ENCODE measurements at regions not wholly inside any gene's neighbourhood (a gene's known extent, or its start where the extent isn't known, plus 50 kb on each side); places are given as distances from the start of the nearest gene placed in this dataset.

DNA sequence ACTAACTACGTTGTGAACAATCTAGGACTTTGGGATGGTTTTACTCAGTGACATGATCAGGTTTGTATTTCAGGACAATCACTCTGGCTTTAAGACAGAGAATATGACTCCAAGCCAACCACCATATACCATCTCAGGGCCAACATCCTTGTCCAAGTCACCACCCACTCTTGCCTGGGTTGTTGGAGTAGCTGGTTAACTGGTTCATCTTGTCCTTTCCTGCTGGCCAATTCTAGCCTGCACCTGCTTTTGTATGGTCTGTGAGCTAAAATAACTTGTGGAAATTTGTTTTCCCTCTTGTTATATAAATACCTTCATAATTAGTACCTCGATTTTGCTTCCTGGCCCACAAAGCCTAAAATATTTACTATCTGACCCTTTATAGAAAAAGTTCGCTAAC, 306.8 kb upstream of the STT3B start:
- ChIA-PET POLR2A (interaction anchor here (0.6 to 6.5 kb wide), 10 partner anchors 9 to 314 kb away, joined by 3 to 97 read pairs (median 7); partner anchors contain the start of gene STT3B), CTCF (interaction anchor here (1.3 to 3.9 kb wide), 2 partner anchors 297 to 306 kb away, joined by 4 to 21 read pairs; partner anchors contain the start of gene STT3B)
- Mint-ChIP-seq H3K4me1 (peaks cover 82% of the 10 kb centered on the region), H3K27ac (peak overlapping the region; percentile 91), H3K27me3 (no peaks in the 10 kb centered on the region), H3K9me3 (peaks cover 5% of the 10 kb centered on the region), H3K4me3 (peak overlapping the region; percentile 70), H3K36me3 (ENCODE audit: low read depth) (peaks cover 35% of the 10 kb centered on the region)
- no peak for DNase-seq

DNA sequence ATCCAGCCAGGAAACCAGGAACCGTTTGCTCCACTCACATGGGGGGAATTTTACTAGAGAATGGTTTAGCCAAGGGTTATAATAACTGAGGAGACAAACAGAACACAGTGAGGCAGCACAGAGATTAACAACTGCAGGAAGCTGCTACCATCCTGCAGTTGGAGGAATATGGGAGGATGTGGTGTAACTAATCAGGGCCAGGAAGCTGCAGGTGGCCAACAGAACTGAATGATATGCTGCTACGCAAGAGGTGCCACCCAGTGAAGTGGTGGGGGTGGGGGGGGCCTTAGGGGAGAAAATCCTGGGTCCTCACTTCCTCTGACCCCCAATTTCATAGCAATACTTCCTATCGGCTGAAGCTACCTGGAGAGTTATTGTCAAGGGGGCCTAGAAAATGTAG, 306.4 kb upstream of the STT3B start:
- Mint-ChIP-seq H3K4me3 (peak overlapping the region; percentile 70), H3K36me3 (ENCODE audit: low read depth) (peaks cover 34% of the 10 kb centered on the region), H3K27me3 (no peaks in the 10 kb centered on the region), H3K27ac (peak overlapping the region; percentile 91), H3K4me1 (peaks cover 84% of the 10 kb centered on the region), H3K9me3 (peaks cover 3% of the 10 kb centered on the region)
- DNase-seq = peak; percentile 64
- ChIA-PET CTCF (interaction anchor here (0.7 to 3.9 kb wide), 4 partner anchors 35 to 306 kb away, joined by 3 to 21 read pairs (median 4); partner anchors contain the start of gene STT3B), POLR2A (interaction anchor here (1.0 to 6.5 kb wide), 12 partner anchors 10 to 571 kb away, joined by 3 to 97 read pairs (median 5); partner anchors contain the start of gene STT3B)

DNA sequence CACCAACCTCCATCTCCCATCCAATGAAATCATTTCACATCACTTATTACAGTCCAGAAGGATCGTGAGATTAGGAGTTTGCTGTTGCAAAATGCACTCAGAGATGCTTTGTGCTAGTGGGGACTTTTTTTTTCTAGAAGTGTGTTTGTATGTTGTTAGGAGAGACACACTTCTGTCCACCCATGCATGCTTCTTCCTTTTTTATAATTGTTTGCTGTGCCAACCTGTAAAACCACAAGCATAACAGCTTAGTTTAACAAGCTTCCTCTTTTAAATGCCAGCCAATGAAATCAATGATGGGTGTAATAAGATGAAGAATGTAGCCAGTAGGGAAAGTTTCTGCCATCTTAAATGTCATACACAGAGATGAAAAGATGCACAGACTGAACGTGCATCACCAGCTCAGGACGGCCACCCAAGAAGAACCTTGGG, 305.6 kb upstream of the STT3B start:
- peaks cover 34% of the 10 kb centered on the region for H3K36me3 Mint-ChIP-seq (ENCODE audit: low read depth)
- H3K4me3 Mint-ChIP-seq = no peak overlapping the region

DNA sequence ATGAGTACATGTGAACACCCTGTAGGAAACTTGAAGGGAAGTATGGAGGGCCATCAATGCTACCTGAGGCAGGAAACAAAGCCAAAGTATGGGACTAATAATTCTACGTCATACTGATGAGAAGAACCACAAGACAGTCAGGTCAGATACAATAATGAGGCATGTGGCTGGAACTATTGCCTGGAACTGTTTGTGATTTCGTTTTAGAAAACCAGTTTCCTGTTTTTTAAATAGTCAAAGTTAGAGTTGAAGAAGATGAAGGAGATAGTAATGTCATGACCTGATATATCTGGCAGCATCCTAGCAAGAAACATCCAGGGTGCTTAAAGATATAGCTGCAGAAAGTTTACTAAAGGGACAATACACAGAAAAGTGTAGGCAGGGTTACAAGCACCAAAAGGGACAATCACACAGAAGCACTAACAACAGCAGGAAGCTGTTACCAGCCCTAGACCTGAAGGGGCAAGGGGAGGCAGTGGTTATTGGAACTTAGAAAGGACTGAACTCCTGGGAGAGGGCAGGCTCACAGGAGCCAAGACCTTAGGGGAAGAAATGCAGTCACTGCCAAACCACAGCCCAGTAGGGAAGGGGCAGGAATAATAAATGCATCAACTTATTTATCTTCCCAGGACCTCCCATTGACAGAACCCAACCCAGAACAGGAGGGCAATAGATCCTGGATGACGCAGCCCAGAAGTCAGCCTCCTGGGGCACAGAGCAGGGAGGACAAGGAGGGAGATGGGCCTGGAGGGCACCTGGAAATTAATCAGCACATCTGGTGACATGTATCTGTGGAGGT, 302.1 kb upstream of the STT3B start:
- ChIA-PET POLR2A (interaction anchor here (1.0 to 4.6 kb wide), 4 partner anchors 11 to 303 kb away, joined by 3 to 29 read pairs (median 4); partner anchors contain the start of gene STT3B), CTCF (no interaction called here)
- DNase-seq = no peak
- Mint-ChIP-seq H3K36me3 (ENCODE audit: low read depth) (peaks cover 35% of the 10 kb centered on the region), H3K4me3 (peak overlapping the region; percentile 3), H3K27ac (peak overlapping the region; percentile 89), H3K4me1 (peaks cover 82% of the 10 kb centered on the region), H3K9me3 (peaks cover 3% of the 10 kb centered on the region), H3K27me3 (no peaks in the 10 kb centered on the region)

More for the DNA sequence above, 305.6 kb upstream of the STT3B start:
- peaks cover 3% of the 10 kb centered on the region for H3K9me3 Mint-ChIP-seq
- CTCF ChIA-PET = interaction anchor here (1.3 to 3.9 kb wide), 4 partner anchors 8 to 305 kb away, joined by 4 to 21 read pairs (median 4); partner anchors contain the start of gene STT3B
- POLR2A ChIA-PET = interaction anchor here (1.1 to 6.5 kb wide), 11 partner anchors 8 to 571 kb away, joined by 3 to 97 read pairs (median 7); partner anchors contain the start of gene STT3B
- DNase-seq = no peak
- H3K27ac Mint-ChIP-seq = peak overlapping the region; percentile 91
- H3K4me1 Mint-ChIP-seq = peaks cover 87% of the 10 kb centered on the region
- H3K27me3 Mint-ChIP-seq = no peaks in the 10 kb centered on the region

DNA sequence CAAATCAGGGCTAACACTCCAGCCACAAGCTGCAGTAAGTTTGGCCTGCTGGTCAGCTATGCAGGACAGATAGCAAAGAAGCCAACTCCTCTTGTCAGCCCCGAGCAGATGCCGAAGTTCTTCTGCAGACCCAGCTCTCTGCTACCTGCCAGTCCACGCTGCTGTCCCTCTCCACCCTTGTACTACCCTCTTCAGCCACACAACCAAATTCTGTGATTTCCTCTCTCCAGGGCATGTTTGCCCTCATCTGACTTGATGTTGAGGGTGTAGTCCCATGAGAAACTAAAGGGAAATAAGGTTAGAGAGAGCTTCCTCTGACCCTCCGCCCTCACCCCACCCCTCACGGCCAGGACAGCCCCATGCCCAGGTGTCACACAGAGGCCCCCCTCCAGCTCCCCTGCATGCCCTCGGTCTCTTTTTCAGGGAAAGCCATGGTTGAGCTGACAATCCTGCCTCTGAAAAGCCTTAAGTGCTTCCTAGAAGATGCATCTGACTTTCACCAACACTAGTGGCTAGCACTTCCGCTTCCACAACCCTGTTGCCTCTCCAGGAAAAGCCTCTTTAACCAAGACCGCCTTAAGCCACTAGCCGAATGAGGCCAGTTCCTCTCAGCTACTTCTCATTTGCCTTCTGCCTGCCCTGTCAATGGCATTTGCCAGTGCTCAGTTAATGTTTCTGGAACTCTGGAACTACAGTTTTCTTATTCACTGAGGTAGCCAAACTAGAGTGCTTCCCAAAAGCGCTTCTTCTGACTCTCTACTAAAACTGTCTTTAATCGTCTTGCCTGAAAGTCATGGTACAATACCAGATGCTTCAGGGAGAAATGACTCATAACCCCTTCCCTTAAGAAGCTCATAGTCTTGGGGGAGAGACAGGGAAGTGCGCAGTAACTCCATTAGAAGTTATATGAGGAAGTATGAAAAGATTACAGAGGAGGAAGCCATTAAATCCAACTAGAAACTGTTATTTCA, 300.4 kb upstream of the STT3B start:
- H3K27me3 Mint-ChIP-seq = peaks cover 2% of the 10 kb centered on the region
- CTCF ChIA-PET = interaction anchor here (0.7 to 1.2 kb wide), 2 partner anchors 9 to 14 kb away, joined by 3 read pairs; no protein-coding TSS in a partner anchor
- H3K9me3 Mint-ChIP-seq = peaks cover 5% of the 10 kb centered on the region
- no peak for DNase-seq
- POLR2A ChIA-PET = interaction anchor here (1.2 to 4.6 kb wide), 4 partner anchors 9 to 301 kb away, joined by 3 to 29 read pairs (median 4); partner anchors contain the start of gene STT3B
- H3K4me3 Mint-ChIP-seq = no peak overlapping the region
- peaks cover 65% of the 10 kb centered on the region for H3K4me1 Mint-ChIP-seq
- H3K27ac Mint-ChIP-seq = peak overlapping the region; percentile 57
- peaks cover 23% of the 10 kb centered on the region for H3K36me3 Mint-ChIP-seq (ENCODE audit: low read depth)

DNA sequence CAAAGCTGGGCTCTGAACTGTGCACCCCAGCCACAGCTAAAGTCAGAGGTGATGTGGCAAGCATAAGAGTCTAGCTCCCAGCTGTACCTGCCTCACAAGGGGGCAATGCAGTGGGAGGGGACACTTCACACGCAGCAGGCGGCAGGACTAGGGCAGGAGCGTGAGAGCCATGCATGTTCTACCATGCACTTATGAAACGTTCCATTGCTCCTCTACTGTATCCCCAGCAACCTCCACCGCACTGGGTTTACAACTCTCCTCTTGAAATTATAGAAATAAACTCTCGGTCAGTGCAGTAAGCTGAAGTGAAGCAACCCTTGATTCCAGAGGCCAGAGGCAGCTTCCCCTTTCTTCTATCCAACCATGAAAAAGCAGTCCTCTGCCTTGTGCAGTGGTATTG, 298.6 kb upstream of the STT3B start:
- peaks cover 50% of the 10 kb centered on the region for H3K4me1 Mint-ChIP-seq
- peaks cover 2% of the 10 kb centered on the region for H3K9me3 Mint-ChIP-seq
- DNase-seq = no peak
- peaks cover 2% of the 10 kb centered on the region for H3K27me3 Mint-ChIP-seq
- ChIA-PET POLR2A (interaction anchor here (0.8 to 4.6 kb wide), 2 partner anchors 22 to 299 kb away, joined by 3 to 29 read pairs; partner anchors contain the start of gene STT3B), CTCF (no interaction called here)
- H3K27ac Mint-ChIP-seq = no peak overlapping the region
- H3K36me3 Mint-ChIP-seq (ENCODE audit: low read depth) = peaks cover 12% of the 10 kb centered on the region
- H3K4me3 Mint-ChIP-seq = no peak overlapping the region

DNA sequence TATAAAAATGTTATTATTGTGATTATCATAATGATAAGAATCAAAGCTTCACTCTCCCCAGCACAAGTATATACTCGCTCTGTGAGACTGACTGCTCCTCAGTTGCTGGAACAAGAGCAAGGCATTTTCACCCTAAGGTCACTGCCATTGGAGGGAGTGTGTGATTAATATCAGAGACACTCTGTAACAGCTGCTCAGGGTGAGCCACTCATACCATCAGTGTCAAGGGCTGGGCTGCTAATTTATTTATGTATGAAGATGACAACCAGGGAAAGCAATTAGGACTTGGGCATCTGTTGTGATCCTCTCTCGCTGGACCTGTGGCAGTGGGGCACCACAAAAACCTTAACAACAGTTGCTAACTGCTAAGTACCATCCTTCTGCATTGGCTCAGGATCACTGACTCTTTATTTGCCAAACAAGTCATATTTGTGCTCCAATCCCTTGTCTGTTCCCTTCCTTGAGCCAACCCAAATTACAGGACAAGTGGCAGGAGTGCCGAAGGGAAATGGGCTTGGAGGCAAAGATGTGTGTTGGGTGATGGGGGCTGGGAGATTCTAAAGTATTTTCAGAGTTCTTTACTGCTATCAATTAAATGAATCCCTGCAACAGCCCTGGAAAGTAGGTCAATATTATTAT, 297.5 kb upstream of the STT3B start:
- DNase-seq = no peak
- Mint-ChIP-seq H3K4me3 (no peak overlapping the region), H3K27me3 (peaks cover 2% of the 10 kb centered on the region), H3K9me3 (peaks cover 2% of the 10 kb centered on the region), H3K36me3 (ENCODE audit: low read depth) (peaks cover 10% of the 10 kb centered on the region), H3K27ac (no peak overlapping the region), H3K4me1 (peaks cover 41% of the 10 kb centered on the region)
- CTCF ChIA-PET = no interaction called here
- POLR2A ChIA-PET = interaction anchor here (1.0 kb wide), 1 partner anchor 297 kb away, joined by 3 read pairs; the partner anchor contains the start of gene STT3B

DNA sequence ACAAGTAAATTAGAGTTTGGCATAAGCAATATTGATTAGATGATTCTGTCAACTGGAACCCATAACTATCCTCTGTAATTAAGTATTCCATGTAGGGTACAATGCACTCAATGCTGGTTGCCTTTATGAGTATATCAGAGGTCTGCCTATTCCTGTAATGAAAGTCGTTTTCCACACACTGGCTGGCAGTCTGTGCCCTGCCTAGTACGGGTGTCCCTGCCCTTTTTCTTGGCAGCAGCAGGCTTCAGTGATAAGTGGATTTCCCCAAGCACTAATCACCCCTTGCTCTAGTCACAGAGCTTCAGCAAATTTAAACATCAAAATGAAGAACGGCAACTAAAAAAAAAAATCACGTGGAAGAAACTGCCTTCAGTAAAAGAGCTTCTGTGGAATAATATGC, 294.8 kb upstream of the STT3B start:
- peaks cover 2% of the 10 kb centered on the region for H3K27me3 Mint-ChIP-seq
- DNase-seq = no peak
- peaks cover 23% of the 10 kb centered on the region for H3K4me1 Mint-ChIP-seq
- ChIA-PET CTCF (no interaction called here), POLR2A (no interaction called here)
- no peak overlapping the region for H3K4me3 Mint-ChIP-seq
- peaks cover 7% of the 10 kb centered on the region for H3K36me3 Mint-ChIP-seq (ENCODE audit: low read depth)
- no peak overlapping the region for H3K27ac Mint-ChIP-seq
- peaks cover 2% of the 10 kb centered on the region for H3K9me3 Mint-ChIP-seq

DNA sequence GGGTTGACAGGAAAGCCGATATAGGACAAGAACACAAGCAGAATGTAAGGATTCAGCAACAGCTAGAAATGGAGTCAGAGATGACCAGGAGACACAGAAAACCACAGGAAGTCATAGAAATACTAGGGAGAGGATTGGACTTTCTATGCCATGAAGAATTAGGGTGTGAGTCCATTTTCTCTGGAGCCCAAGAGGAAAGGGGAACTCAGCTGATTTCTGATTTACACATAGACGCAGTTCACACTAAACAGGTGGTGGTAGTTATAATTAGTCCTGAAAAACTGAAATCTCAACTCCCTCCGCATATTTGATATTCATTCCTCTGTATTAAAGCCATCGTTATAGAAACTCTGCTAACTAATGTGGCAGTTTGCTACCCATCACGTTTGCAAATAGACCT, 292.7 kb upstream of the STT3B start:
- H3K9me3 Mint-ChIP-seq = peaks cover 2% of the 10 kb centered on the region
- peaks cover 2% of the 10 kb centered on the region for H3K27me3 Mint-ChIP-seq
- no peak overlapping the region for H3K27ac Mint-ChIP-seq
- H3K4me1 Mint-ChIP-seq = peaks cover 9% of the 10 kb centered on the region
- H3K4me3 Mint-ChIP-seq = no peak overlapping the region
- ChIA-PET POLR2A (no interaction called here), CTCF (no interaction called here)
- H3K36me3 Mint-ChIP-seq (ENCODE audit: low read depth) = no peaks in the 10 kb centered on the region
- DNase-seq = no peak

DNA sequence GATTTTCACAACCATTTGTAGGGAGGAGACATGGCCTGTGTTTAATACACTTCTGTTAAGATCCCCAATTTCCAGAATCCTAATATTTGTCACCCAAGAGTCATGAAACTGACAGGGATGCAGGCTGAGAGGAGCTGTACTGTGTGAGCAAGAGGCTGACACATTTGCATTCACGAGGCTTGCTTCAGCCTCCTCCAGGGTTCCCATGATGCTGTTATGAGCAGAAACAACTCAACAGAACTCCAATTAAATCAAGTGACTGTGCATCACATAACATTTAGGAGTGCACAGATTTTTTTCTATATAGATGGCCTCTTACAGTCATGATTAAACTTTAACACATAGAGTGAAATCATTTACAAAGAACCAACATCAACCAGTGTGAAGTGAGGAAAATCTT, 292.3 kb upstream of the STT3B start:
- no peak for DNase-seq
- peaks cover 2% of the 10 kb centered on the region for H3K27me3 Mint-ChIP-seq
- CTCF ChIA-PET = no interaction called here
- POLR2A ChIA-PET = no interaction called here
- no peak overlapping the region for H3K4me3 Mint-ChIP-seq
- H3K27ac Mint-ChIP-seq = no peak overlapping the region
- peaks cover 2% of the 10 kb centered on the region for H3K9me3 Mint-ChIP-seq
- H3K4me1 Mint-ChIP-seq = peaks cover 9% of the 10 kb centered on the region
- H3K36me3 Mint-ChIP-seq (ENCODE audit: low read depth) = no peaks in the 10 kb centered on the region

DNA sequence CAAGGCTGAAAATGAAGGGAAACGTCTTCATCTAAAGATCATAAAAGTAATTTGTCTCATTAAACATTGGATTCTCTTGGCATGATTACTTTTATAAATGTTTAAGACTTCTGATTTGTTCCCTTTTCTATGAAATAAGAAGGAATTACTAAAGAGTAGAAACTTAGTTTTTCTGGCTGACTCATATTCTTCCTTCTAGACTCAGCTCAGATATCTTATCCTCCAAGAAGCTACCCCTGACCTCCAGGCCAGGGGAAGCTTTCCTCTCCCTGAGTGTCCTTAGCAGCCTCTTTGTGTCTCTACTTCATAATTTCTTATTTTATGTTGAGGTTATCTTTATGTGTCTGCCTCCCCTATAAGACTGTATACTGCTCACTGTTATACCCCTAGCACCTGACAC, 291.9 kb upstream of the STT3B start:
- H3K9me3 Mint-ChIP-seq = no peaks in the 10 kb centered on the region
- ChIA-PET POLR2A (no interaction called here), CTCF (no interaction called here)
- no peak overlapping the region for H3K27ac Mint-ChIP-seq
- no peak for DNase-seq
- no peak overlapping the region for H3K4me3 Mint-ChIP-seq
- no peaks in the 10 kb centered on the region for H3K36me3 Mint-ChIP-seq (ENCODE audit: low read depth)
- H3K4me1 Mint-ChIP-seq = peaks cover 9% of the 10 kb centered on the region
- peaks cover 2% of the 10 kb centered on the region for H3K27me3 Mint-ChIP-seq

DNA sequence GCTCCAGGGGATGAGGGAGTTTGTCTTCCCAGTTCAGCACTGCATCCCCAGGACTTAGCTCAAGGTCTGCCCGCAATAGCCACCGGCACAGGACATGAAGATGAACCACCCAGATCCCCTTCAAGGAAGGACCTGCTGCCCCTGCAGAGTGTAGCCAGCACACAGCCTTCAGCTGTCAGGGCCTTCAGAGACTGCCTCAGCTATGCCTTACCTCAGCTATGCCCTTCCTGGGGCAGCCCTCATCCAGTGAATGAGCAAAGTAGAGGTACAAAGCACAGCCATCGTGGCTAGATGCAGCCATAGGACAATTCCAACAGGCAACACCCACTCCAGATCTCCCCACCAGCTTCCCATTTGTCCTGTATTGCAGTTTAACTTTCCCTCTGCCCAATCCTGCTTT, 291.2 kb upstream of the STT3B start:
- Mint-ChIP-seq H3K36me3 (ENCODE audit: low read depth) (no peaks in the 10 kb centered on the region), H3K9me3 (no peaks in the 10 kb centered on the region), H3K4me3 (no peak overlapping the region), H3K4me1 (peaks cover 9% of the 10 kb centered on the region), H3K27ac (no peak overlapping the region), H3K27me3 (peaks cover 2% of the 10 kb centered on the region)
- no peak for DNase-seq
- ChIA-PET CTCF (no interaction called here), POLR2A (interaction anchor here (0.6 kb wide), 1 partner anchor 394 kb away, joined by 4 read pairs; no protein-coding TSS in a partner anchor)

All from activated CD4-positive, alpha-beta memory T cell treated with anti-CD3 and anti-CD28 coated beads, Interleukin-2, amount 10 ng/mL, durations not matched to agents 7 days and 5 days (primary cell).